ENCODE measurements at regions not wholly inside any gene's neighbourhood (a gene's known extent, or its start where the extent isn't known, plus 50 kb on each side); places are given as distances from the start of the nearest gene placed in this dataset.
"Not testable (repeated sequence)": the region's sequence is repeated elsewhere in the genome, so short reads cannot be mapped to it uniquely, and the experiment has no call there.

DNA sequence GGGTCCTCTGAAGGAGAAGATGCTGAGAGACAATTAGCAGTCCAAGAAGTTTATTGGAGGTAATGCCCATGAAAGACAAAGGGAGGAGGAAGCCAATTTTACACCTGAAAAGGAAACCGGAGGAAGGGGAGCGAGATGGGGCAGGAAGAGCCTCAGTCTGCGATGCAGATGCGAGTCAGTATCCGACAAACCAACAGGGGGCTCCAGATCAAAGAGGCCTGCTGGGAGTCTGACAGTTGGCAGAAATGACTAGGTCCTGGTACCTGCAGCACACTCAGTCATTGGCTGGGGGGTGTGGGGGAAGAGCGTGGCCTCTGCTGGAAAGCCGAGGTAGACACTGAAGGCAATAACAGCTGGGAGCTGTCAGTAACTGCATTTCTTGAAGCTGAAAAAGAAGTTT is 231.1 kb upstream of the CENPE start:
- Mint-ChIP-seq H3K27ac (no peak overlapping the region), H3K4me1 (no peaks in the 10 kb centered on the region), H3K9me3 (peaks cover 0 to 3% (median 0%) of the 10 kb centered on the region in 5 donors), H3K36me3 (no peaks in the 10 kb centered on the region), H3K27me3 (peaks cover 0 to 1% of the 10 kb centered on the region in 2 donors), H3K4me3 (no peak overlapping the region)
- no peaks in the 10 kb centered on the region for H3K9me3 ChIP-seq (ENCODE audit: low read length)
- no peak overlapping the region for H3K4me3 ChIP-seq (ENCODE audit: low read length)
- H3K27me3 ChIP-seq (ENCODE audit: insufficient read depth, low read length, poor library complexity, severe bottlenecking): no peaks in the 10 kb centered on the region
- H3K27ac ChIP-seq (ENCODE audit: low read depth, low read length): no peak overlapping the region
- H3K36me3 ChIP-seq (ENCODE audit: insufficient read depth, low read length): no peaks in the 10 kb centered on the region
- ChIA-PET CTCF (no interaction called here), POLR2A (no interaction called here)
- no peaks in the 10 kb centered on the region for H3K4me1 ChIP-seq (ENCODE audit: insufficient read depth, low read length)
- DNase-seq: no peak

DNA sequence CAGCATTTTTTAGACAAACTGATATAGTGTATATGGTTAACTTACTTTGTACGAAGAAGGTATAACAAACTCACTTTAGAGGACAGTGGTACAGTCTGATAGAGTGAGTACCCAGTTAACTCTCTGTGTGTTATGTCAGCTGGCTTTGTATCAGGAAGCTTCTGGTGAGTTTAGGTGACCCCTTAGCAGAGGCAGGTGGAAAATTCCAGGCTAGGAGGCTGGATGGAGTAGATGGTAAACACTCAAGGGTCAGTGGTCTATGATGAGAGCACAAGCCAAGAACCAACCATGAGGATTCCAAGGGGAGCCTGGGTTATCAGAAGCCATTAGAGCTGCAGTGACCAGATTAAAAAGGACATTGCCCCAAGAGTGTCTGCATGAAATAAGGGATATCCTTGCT is 227.3 kb upstream of the CENPE start:
- DNase-seq: no peak
- Histone ChIP-seq H3K9me3 (ENCODE audit: low read length) (no peaks in the 10 kb centered on the region), H3K27me3 (ENCODE audit: insufficient read depth, low read length, poor library complexity, severe bottlenecking) (no peaks in the 10 kb centered on the region), H3K36me3 (ENCODE audit: insufficient read depth, low read length) (no peaks in the 10 kb centered on the region), H3K4me1 (ENCODE audit: insufficient read depth, low read length) (no peaks in the 10 kb centered on the region), H3K4me3 (ENCODE audit: low read length) (no peak overlapping the region), H3K27ac (ENCODE audit: low read depth, low read length) (no peak overlapping the region)
- Mint-ChIP-seq H3K27ac (no peak overlapping the region), H3K9me3 (peaks cover 0 to 3% (median 0%) of the 10 kb centered on the region in 5 donors), H3K27me3 (no peaks in the 10 kb centered on the region), H3K36me3 (no peaks in the 10 kb centered on the region), H3K4me3 (no peak overlapping the region), H3K4me1 (no peaks in the 10 kb centered on the region)
- CTCF ChIA-PET: no interaction called here
- POLR2A ChIA-PET: no interaction called here

DNA sequence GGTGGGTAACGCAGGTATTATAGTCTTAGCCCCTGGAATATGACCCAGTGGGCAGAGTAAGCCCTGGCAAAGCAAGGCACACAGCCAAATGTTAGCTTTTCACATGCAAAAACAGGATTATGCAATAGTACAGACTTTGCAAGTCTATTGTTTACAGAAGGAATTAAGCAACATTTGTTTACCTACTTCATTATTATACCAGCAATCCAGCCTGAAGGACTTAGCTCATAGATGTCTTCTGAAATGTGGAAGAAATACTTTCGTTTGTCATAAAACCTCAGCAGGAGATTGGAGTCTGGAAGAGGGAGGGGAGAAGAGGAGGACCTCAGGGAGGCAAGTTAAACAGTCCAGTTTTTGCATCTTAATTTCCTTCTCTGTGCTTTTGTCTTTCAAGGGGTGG is 226.7 kb upstream of the CENPE start:
- ChIA-PET CTCF (no interaction called here), POLR2A (no interaction called here)
- Mint-ChIP-seq H3K9me3 (peaks cover 0 to 3% (median 0%) of the 10 kb centered on the region in 5 donors), H3K36me3 (no peaks in the 10 kb centered on the region), H3K27ac (no peak overlapping the region), H3K4me3 (no peak overlapping the region), H3K4me1 (no peaks in the 10 kb centered on the region), H3K27me3 (no peaks in the 10 kb centered on the region)
- H3K4me3 ChIP-seq (ENCODE audit: low read length): no peak overlapping the region
- no peaks in the 10 kb centered on the region for H3K9me3 ChIP-seq (ENCODE audit: low read length)
- no peaks in the 10 kb centered on the region for H3K4me1 ChIP-seq (ENCODE audit: insufficient read depth, low read length)
- no peaks in the 10 kb centered on the region for H3K36me3 ChIP-seq (ENCODE audit: insufficient read depth, low read length)
- H3K27ac ChIP-seq (ENCODE audit: low read depth, low read length): no peak overlapping the region
- DNase-seq: no peak
- no peaks in the 10 kb centered on the region for H3K27me3 ChIP-seq (ENCODE audit: insufficient read depth, low read length, poor library complexity, severe bottlenecking)

DNA sequence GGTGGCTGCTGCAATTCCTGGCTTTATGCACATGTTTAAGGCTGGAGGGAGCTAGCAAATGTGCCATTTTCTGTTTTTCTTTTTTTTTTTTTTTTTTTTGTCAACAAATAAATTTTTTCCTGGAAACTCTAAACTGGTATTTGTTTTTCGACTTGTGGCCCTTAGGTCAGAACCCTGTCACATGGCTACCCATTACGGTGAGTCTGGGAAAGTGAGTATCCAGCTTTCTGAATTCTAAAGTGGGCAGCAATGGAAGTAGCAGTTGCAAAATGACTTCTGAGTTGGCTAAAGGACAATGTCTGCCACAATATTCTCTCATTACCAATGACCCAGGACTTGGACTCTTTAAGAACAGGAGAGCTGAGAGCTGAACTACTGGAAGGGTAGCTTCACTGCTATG is 225.1 kb upstream of the CENPE start:
- no peaks in the 10 kb centered on the region for H3K36me3 Mint-ChIP-seq
- CTCF ChIA-PET: no interaction called here

DNA sequence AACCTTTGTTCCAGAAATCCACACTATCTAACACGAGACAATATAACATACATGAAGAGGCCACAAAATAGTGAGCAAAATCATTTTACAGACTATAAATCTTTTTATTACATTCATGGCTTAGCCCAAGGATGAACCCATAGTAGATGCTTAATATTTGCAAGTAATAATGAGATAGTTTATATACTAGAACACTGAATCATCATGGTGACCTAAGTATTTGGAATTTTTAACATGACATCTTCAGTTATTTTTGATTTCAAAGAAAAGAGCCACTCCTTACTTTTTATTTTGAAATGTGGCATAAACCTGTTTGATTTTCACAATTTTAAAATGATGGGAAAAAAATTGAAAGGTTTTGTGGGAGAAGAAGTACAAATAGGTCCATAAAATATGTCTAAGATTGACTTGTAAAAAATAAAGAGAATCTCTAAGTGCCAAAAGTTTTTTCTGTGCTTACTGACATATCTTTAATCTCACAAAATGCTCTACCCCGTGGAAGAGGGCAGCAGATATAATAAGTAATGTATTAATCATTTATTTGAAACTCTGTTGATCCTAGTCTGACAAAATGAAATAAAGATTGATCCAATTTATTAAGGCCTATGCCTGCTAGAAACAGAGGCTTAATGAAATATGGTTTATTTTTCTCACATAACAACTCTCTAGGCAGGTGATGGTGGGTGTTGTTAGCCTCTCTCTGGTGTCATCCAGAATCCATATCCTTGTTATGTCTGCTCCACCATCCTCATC is 224.5 kb upstream of the CENPE start:
- Histone ChIP-seq H3K4me1 (ENCODE audit: insufficient read depth, low read length) (no peaks in the 10 kb centered on the region), H3K4me3 (ENCODE audit: low read length) (no peak overlapping the region), H3K9me3 (ENCODE audit: low read length) (no peaks in the 10 kb centered on the region), H3K36me3 (ENCODE audit: insufficient read depth, low read length) (no peaks in the 10 kb centered on the region), H3K27ac (ENCODE audit: low read depth, low read length) (no peak overlapping the region), H3K27me3 (ENCODE audit: insufficient read depth, low read length, poor library complexity, severe bottlenecking) (no peaks in the 10 kb centered on the region)
- H3K9me3 Mint-ChIP-seq: no peaks in the 10 kb centered on the region
- no peak overlapping the region for H3K27ac Mint-ChIP-seq
- ChIA-PET POLR2A (no interaction called here), CTCF (no interaction called here)
- H3K4me3 Mint-ChIP-seq: no peak overlapping the region
- H3K27me3 Mint-ChIP-seq: no peaks in the 10 kb centered on the region
- no peaks in the 10 kb centered on the region for H3K36me3 Mint-ChIP-seq
- no peaks in the 10 kb centered on the region for H3K4me1 Mint-ChIP-seq
- no peak for DNase-seq

More for the DNA sequence above, 225.1 kb upstream of the CENPE start:
- H3K4me3 Mint-ChIP-seq: no peak overlapping the region
- no peak overlapping the region for H3K27ac ChIP-seq (ENCODE audit: low read depth, low read length)
- no peaks in the 10 kb centered on the region for H3K27me3 ChIP-seq (ENCODE audit: insufficient read depth, low read length, poor library complexity, severe bottlenecking)
- DNase-seq: no peak
- no peaks in the 10 kb centered on the region for H3K36me3 ChIP-seq (ENCODE audit: insufficient read depth, low read length)
- no peaks in the 10 kb centered on the region for H3K9me3 ChIP-seq (ENCODE audit: low read length)
- H3K27me3 Mint-ChIP-seq: no peaks in the 10 kb centered on the region
- no peak overlapping the region for H3K27ac Mint-ChIP-seq
- no peaks in the 10 kb centered on the region for H3K4me1 ChIP-seq (ENCODE audit: insufficient read depth, low read length)
- no peaks in the 10 kb centered on the region for H3K9me3 Mint-ChIP-seq
- POLR2A ChIA-PET: no interaction called here
- H3K4me1 Mint-ChIP-seq: no peaks in the 10 kb centered on the region
- H3K4me3 ChIP-seq (ENCODE audit: low read length): no peak overlapping the region

DNA sequence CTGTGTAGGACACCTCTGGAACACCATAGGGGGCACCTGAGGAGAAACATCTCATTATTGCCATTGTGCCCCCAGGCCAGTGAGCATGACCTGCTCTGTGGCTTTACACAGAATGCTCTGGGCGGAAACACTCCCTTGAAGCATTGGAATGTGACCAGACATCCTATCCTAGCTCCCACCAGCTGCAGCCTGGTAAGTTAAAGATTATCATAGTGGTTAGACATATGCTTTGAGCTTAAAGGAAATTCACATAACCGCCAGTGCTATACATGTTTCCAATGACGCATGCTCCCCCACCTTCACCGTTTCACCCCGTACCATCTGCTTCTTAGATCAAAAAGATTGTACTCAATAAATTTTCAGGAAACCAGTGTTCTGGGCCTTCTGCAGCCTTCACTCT is 217.7 kb upstream of the CENPE start:
- Mint-ChIP-seq H3K27ac (no peak overlapping the region), H3K36me3 (no peaks in the 10 kb centered on the region), H3K4me1 (no peaks in the 10 kb centered on the region), H3K9me3 (peaks cover 0 to 10% (median 3%) of the 10 kb centered on the region in 5 donors), H3K27me3 (no peaks in the 10 kb centered on the region), H3K4me3 (no peak overlapping the region)
- no peak overlapping the region for H3K4me3 ChIP-seq (ENCODE audit: low read length)
- H3K36me3 ChIP-seq (ENCODE audit: insufficient read depth, low read length): no peaks in the 10 kb centered on the region
- no peaks in the 10 kb centered on the region for H3K27me3 ChIP-seq (ENCODE audit: insufficient read depth, low read length, poor library complexity, severe bottlenecking)
- H3K4me1 ChIP-seq (ENCODE audit: insufficient read depth, low read length): no peaks in the 10 kb centered on the region
- H3K27ac ChIP-seq (ENCODE audit: low read depth, low read length): no peak overlapping the region
- ChIA-PET POLR2A (no interaction called here), CTCF (interaction anchor here (1.9 kb wide), 1 partner anchor 10 kb away, joined by 3 read pairs; no protein-coding TSS in a partner anchor)
- no peaks in the 10 kb centered on the region for H3K9me3 ChIP-seq (ENCODE audit: low read length)
- no peak for DNase-seq

DNA sequence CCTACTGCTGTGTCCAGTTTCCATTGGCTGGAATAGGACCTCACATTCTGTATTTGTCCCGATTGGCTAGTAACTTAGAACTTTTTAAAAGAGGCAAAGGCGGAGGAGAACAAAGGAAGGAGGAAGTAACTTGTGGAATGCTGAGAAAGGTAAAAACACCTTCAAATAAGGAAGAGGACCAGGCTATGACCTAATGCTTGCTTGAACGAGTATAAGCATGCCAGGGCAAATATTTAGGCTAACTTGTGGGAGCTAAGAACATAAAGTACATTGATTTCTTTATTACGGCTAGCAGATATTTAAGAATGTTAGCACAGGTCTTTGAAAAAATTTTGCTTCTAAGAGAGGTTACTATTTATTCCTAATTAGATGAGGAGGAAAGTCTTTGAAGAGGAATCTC is 214.5 kb upstream of the CENPE start:
- CTCF ChIA-PET; H3K27me3 Mint-ChIP-seq; H3K36me3 Mint-ChIP-seq; H3K9me3 ChIP-seq (ENCODE audit: low read length); H3K4me3 ChIP-seq (ENCODE audit: low read length); H3K36me3 ChIP-seq (ENCODE audit: insufficient read depth, low read length); DNase-seq; H3K4me1 ChIP-seq (ENCODE audit: insufficient read depth, low read length); POLR2A ChIA-PET; H3K4me1 Mint-ChIP-seq; H3K27ac ChIP-seq (ENCODE audit: low read depth, low read length); H3K27ac Mint-ChIP-seq; H3K4me3 Mint-ChIP-seq; H3K27me3 ChIP-seq (ENCODE audit: insufficient read depth, low read length, poor library complexity, severe bottlenecking): not testable (repeated sequence)
- H3K9me3 Mint-ChIP-seq: peaks cover 0 to 11% (median 3%) of the 10 kb centered on the region in 5 donors

DNA sequence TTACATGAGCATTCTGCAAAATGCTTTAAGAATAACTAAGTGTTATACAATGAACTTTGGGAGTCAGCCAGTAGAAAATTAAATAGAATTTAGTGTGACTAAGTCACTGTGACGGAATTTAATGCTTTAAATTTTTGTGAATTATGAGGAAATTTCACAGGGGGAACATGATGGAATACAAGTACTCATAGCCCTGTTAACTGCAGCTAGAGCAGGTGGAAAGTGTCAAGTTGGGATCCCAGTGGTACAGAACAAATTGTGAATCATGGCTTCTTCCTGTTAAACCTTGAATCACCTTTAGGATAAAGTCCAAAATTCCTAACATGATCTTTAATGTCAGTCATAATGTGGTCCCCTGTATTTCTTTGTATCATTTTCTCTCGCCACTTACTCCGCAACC is 212.2 kb upstream of the CENPE start:
- no peaks in the 10 kb centered on the region for H3K27me3 ChIP-seq (ENCODE audit: insufficient read depth, low read length, poor library complexity, severe bottlenecking)
- no peaks in the 10 kb centered on the region for H3K4me1 ChIP-seq (ENCODE audit: insufficient read depth, low read length)
- Mint-ChIP-seq H3K4me3 (no peak overlapping the region), H3K27ac (no peak overlapping the region), H3K36me3 (no peaks in the 10 kb centered on the region), H3K4me1 (no peaks in the 10 kb centered on the region), H3K27me3 (no peaks in the 10 kb centered on the region), H3K9me3 (peaks cover 0 to 2% (median 0%) of the 10 kb centered on the region in 5 donors)
- no peaks in the 10 kb centered on the region for H3K9me3 ChIP-seq (ENCODE audit: low read length)
- no peaks in the 10 kb centered on the region for H3K36me3 ChIP-seq (ENCODE audit: insufficient read depth, low read length)
- no peak overlapping the region for H3K27ac ChIP-seq (ENCODE audit: low read depth, low read length)
- ChIA-PET CTCF (no interaction called here), POLR2A (no interaction called here)
- no peak overlapping the region for H3K4me3 ChIP-seq (ENCODE audit: low read length)
- DNase-seq: no peak

DNA sequence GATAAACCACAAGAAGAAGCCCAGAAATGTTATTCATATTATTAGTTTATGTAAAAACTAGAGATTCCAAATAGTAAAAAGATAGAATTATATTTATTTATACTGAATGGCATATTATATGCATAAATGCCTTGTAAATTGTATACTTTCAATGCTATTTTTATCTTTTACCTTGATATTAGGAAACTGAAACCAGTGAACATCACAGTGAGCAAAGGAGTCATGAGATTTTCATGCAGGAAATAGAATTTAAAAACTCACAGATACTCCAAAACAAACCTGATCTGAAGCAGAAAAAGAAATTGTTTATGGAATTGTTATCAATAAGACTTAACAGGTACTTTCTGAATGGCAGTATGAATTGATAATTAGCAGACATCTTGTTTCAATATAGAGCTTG is 207.3 kb upstream of the CENPE start:
- Histone ChIP-seq H3K27me3 (ENCODE audit: insufficient read depth, low read length, poor library complexity, severe bottlenecking) (no peaks in the 10 kb centered on the region), H3K36me3 (ENCODE audit: insufficient read depth, low read length) (no peaks in the 10 kb centered on the region), H3K27ac (ENCODE audit: low read depth, low read length) (no peak overlapping the region), H3K4me1 (ENCODE audit: insufficient read depth, low read length) (no peaks in the 10 kb centered on the region), H3K9me3 (ENCODE audit: low read length) (no peaks in the 10 kb centered on the region), H3K4me3 (ENCODE audit: low read length) (no peak overlapping the region)
- Mint-ChIP-seq H3K36me3 (no peaks in the 10 kb centered on the region), H3K27ac (no peak overlapping the region), H3K27me3 (no peaks in the 10 kb centered on the region), H3K9me3 (peaks cover 0 to 2% (median 0%) of the 10 kb centered on the region in 5 donors), H3K4me1 (no peaks in the 10 kb centered on the region), H3K4me3 (no peak overlapping the region)
- DNase-seq: no peak
- POLR2A ChIA-PET: no interaction called here
- CTCF ChIA-PET: no interaction called here
